ENCODE measurements at regions not wholly inside any gene's neighbourhood (a gene's known extent, or its start where the extent isn't known, plus 50 kb on each side); places are given as distances from the start of the nearest gene placed in this dataset.

DNA sequence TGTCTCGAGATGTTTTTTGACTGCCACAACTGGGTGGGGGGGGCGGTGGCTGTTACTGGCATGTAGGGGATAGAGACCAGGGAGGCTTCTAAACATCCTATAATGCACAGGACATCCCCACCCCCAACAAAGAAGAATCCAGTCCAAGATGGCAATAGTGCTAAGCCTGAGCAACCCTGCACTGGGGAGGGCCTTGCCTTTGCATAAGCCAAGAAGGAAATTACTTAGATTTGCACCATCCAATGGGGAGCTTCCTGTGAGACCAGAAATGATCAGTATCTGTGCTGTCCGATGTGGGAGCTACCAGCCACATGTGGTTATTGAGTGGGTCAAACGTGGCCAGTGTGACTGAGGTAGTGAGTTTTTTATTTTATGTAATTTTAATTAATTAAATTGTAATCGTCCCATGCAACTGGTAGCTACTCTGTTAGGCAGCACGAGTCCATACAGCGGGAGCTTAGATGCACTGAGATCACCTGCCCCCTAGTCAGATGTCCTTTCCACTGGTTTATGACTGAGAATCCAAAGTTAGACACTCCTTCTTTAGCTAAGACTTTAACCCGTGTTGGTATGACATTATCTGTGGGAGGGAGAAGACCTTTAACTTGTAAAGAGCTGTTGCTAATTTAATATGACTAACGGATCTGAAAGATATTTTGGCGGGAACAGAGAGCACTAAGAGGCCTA, 97.4 kb upstream of the NEDD9 start:
- TF ChIP-seq POLR2AphosphoS5 (IDR thresholded peaks at IDR 0.05; ENCODE audit: low read depth, low read length), result no peak
- TF ChIP-seq TAF1 (IDR thresholded peaks at IDR 0.05; ENCODE audit: borderline replicate concordance, low read depth, low read length), result no peak
